Esophagus muscularis mucosa (tissue), 3 donors: ENCODE measurements at regions not wholly inside any gene's neighbourhood (a gene's known extent, or its start where the extent isn't known, plus 50 kb on each side); places are given as distances from the start of the nearest gene placed in this dataset.

Source experiments
- CTCF ChIP-seq, 3 experiments: fragments of 200-600 bp in 2 of 3; fragments of 450-650 bp in 1 of 3; sonication (generic) in 2 of 3; IDR thresholded peaks; one replicate each; pipeline ENCODE4 v1.5.1; 2017 to 2019; ENCODE audit warnings: antibody characterized with exemption in 3 of 3, mild to moderate bottlenecking in 2 of 3, moderate library complexity in 1 of 3
- POLR2A ChIP-seq: fragments of 450-650 bp; IDR thresholded peaks from one replicate; pipeline ENCODE4 v1.6.1; 2017; ENCODE audit warnings: antibody characterized with exemption, moderate library complexity, mild to moderate bottlenecking, low read depth
- POLR2AphosphoS5 ChIP-seq, 2 donors: sonication (generic); formaldehyde crosslinking; IDR thresholded peaks; one replicate each; pipeline ENCODE4 v1.6.1; 2017; ENCODE audit warnings: antibody characterized with exemption in 2 of 2

- TF ChIP-seq CTCF (IDR thresholded peaks at IDR 0.05) (no peak), POLR2AphosphoS5 (IDR thresholded peaks at IDR 0.05) (no peak), POLR2A (no peak)
Observed at GRCh38 chr2:122563781-122564180, 808.3 kb downstream of the TSN start.
